ENCODE measurements at regions not wholly inside any gene's neighbourhood (a gene's known extent, or its start where the extent isn't known, plus 50 kb on each side); places are given as distances from the start of the nearest gene placed in this dataset.
"Not testable (repeated sequence)": the region's sequence is repeated elsewhere in the genome, so short reads cannot be mapped to it uniquely, and the experiment has no call there.

GRCh38 chr10:23581906-23582450, 143.1 kb downstream of the OTUD1 start:
- ATAC-seq (no peak), DNase-seq (no peak)
- no peak overlapping the region for H3K27ac ChIP-seq
- H3K36me3 ChIP-seq (replicated peaks in 1 of 2; ENCODE audit: insufficient read depth in 1 of 2, low read depth in 2 of 2) = no peaks in the 10 kb centered on the region
- intact Hi-C loops (cut with DNase I) = no loop called here
- no peak overlapping the region for H3K4me3 ChIP-seq
- 65 to 88% methylated on average over 2 of the region's 2 CpGs for WGBS, 2 donors
- H3K9me3 ChIP-seq = no peaks in the 10 kb centered on the region
- TF ChIP-seq POLR2A (IDR thresholded peaks at IDR 0.05) (no peak), CTCF (IDR thresholded peaks at IDR 0.05) (no peak)
- no peaks in the 10 kb centered on the region for H3K4me1 ChIP-seq
- H3K27me3 ChIP-seq = no peaks in the 10 kb centered on the region

GRCh38 chr10:23584396-23584795, 145.5 kb downstream of the OTUD1 start:
- Histone ChIP-seq H3K36me3 (replicated peaks in 1 of 2; ENCODE audit: insufficient read depth in 1 of 2, low read depth in 2 of 2) (no peaks in the 10 kb centered on the region), H3K9me3 (no peaks in the 10 kb centered on the region), H3K27ac (no peak overlapping the region), H3K4me1 (no peaks in the 10 kb centered on the region), H3K4me3 (no peak overlapping the region), H3K27me3 (no peaks in the 10 kb centered on the region)
- no peak for DNase-seq
- TF ChIP-seq POLR2A (IDR thresholded peaks at IDR 0.05) (no peak), CTCF (IDR thresholded peaks at IDR 0.05) (no peak)
- no peak for ATAC-seq
- WGBS, 2 donors = 50 to 68% methylated on average over 2 of the region's 2 CpGs
- intact Hi-C loops (cut with DNase I) = no loop called here

GRCh38 chr10:23585186-23585585, 146.3 kb downstream of the OTUD1 start:
- ATAC-seq (no peak), DNase-seq (no peak)
- no peaks in the 10 kb centered on the region for H3K4me1 ChIP-seq
- no peaks in the 10 kb centered on the region for H3K9me3 ChIP-seq
- H3K4me3 ChIP-seq = no peak overlapping the region
- no peak for TF ChIP-seq CTCF (IDR thresholded peaks at IDR 0.05)
- TF ChIP-seq POLR2A (IDR thresholded peaks at IDR 0.05) = no peak
- H3K27ac ChIP-seq = no peak overlapping the region
- WGBS, 2 donors = 85 to 87% methylated on average over 1 of the region's 1 CpG
- intact Hi-C loops (cut with DNase I) = no loop called here
- no peaks in the 10 kb centered on the region for H3K27me3 ChIP-seq
- no peaks in the 10 kb centered on the region for H3K36me3 ChIP-seq (replicated peaks in 1 of 2; ENCODE audit: insufficient read depth in 1 of 2, low read depth in 2 of 2)

- 48 to 58% methylated on average over 2 of the region's 2 CpGs for WGBS, 2 donors
- Histone ChIP-seq H3K4me1 (no peaks in the 10 kb centered on the region), H3K4me3 (no peak overlapping the region), H3K27ac (no peak overlapping the region), H3K27me3 (no peaks in the 10 kb centered on the region), H3K36me3 (replicated peaks in 1 of 2; ENCODE audit: insufficient read depth in 1 of 2, low read depth in 2 of 2) (no peaks in the 10 kb centered on the region), H3K9me3 (no peaks in the 10 kb centered on the region)
- DNase-seq (no peak), ATAC-seq (no peak)
- TF ChIP-seq CTCF (IDR thresholded peaks at IDR 0.05) (no peak), POLR2A (IDR thresholded peaks at IDR 0.05) (no peak)
- intact Hi-C loops (cut with DNase I) = no loop called here
Observed at GRCh38 chr10:23585666-23586065, 146.8 kb downstream of the OTUD1 start.

GRCh38 chr10:23595278-23595677, 156.4 kb downstream of the OTUD1 start:
- 81 to 82% methylated on average over 3 to 10 of the region's 10 CpGs for WGBS, 2 donors
- H3K27ac ChIP-seq; ATAC-seq; H3K4me3 ChIP-seq; H3K27me3 ChIP-seq; H3K4me1 ChIP-seq; intact Hi-C loops (cut with DNase I); H3K36me3 ChIP-seq (replicated peaks in 1 of 2; ENCODE audit: insufficient read depth in 1 of 2, low read depth in 2 of 2); H3K9me3 ChIP-seq; DNase-seq: not testable (repeated sequence)

Measured in body of pancreas (tissue), 4 donors.